Rectal smooth muscle tissue (tissue), 1 donor: ENCODE measurements at regions not wholly inside any gene's neighbourhood (a gene's known extent, or its start where the extent isn't known, plus 50 kb on each side); places are given as distances from the start of the nearest gene placed in this dataset.

Experiments
- H3K27ac ChIP-seq: one replicate; pipeline ENCODE4 v1.7.0; 2013; ENCODE audit warnings: low read depth, low read length, inconsistent platforms
- H3K27me3 ChIP-seq: one replicate; pipeline ENCODE4 v1.7.0; 2013; ENCODE audit warnings: low read length; ENCODE audit not compliant: control insufficient read depth, insufficient read depth
- H3K36me3 ChIP-seq: one replicate; pipeline ENCODE4 v1.7.0; 2013; ENCODE audit warnings: low read length; ENCODE audit not compliant: control insufficient read depth, insufficient read depth
- H3K4me1 ChIP-seq: one replicate; pipeline ENCODE4 v1.7.0; 2013; ENCODE audit warnings: low read length; ENCODE audit not compliant: control insufficient read depth, insufficient read depth
- H3K4me3 ChIP-seq: one replicate; pipeline ENCODE4 v1.7.0; 2013; ENCODE audit warnings: low read length
- H3K9ac ChIP-seq: one replicate; pipeline ENCODE4 v1.7.0; 2013; ENCODE audit warnings: low read length

- no peaks in the 10 kb centered on the region for H3K36me3 ChIP-seq
- H3K9ac ChIP-seq, result no peak overlapping the region
- no peaks in the 10 kb centered on the region for H3K4me1 ChIP-seq
- H3K27me3 ChIP-seq, result no peaks in the 10 kb centered on the region
- no peak overlapping the region for H3K4me3 ChIP-seq
- H3K27ac ChIP-seq, result no peak overlapping the region
These were observed 70.4 kb upstream of the CDH19 start for GRCh38 chr18:66674286-66674685.

DNA sequence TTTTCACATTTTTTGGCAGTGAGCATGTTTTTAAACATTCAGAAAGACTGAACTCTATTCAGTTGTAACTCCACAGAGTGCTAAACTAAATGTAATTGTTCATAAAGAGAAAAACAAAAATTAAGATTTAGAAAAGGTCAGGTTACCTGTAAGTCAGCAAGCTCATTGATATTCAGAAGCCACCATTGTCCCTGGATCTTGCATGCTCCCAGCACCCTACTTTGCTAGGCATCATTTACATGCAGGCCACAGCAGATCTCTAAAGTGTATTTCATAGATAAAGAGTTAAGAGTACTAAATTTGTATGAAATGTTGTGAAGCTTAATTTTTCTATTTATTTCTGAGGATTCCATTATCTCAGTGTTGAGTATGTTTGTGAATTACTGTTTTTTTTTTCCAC, 64.8 kb upstream of the CDH19 start:
- H3K4me3 ChIP-seq, result no peak overlapping the region
- no peak overlapping the region for H3K27ac ChIP-seq
- no peaks in the 10 kb centered on the region for H3K4me1 ChIP-seq
- no peaks in the 10 kb centered on the region for H3K27me3 ChIP-seq
- H3K9ac ChIP-seq, result no peak overlapping the region
- no peaks in the 10 kb centered on the region for H3K36me3 ChIP-seq

DNA sequence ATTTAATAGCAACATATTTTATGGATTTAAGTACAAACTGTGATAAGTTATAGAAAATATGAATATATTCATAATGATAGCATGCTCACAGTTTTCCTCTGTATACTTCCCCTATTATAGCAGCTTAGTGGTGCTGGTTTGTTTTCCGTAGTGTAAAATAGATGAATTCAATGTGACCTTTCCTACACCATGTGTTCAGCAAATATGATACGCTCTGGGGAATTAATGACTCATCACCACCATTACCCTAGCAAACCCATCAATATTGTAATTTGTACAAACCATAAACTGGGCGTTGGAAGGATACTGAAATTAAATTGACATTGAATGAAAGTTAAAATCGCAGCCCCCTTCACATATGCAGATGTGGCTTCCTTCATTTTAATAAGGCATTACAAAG, 58.7 kb upstream of the CDH19 start:
- Histone ChIP-seq H3K4me3 (no peak overlapping the region), H3K4me1 (no peaks in the 10 kb centered on the region), H3K27ac (no peak overlapping the region), H3K27me3 (no peaks in the 10 kb centered on the region), H3K9ac (no peak overlapping the region), H3K36me3 (no peaks in the 10 kb centered on the region)

DNA sequence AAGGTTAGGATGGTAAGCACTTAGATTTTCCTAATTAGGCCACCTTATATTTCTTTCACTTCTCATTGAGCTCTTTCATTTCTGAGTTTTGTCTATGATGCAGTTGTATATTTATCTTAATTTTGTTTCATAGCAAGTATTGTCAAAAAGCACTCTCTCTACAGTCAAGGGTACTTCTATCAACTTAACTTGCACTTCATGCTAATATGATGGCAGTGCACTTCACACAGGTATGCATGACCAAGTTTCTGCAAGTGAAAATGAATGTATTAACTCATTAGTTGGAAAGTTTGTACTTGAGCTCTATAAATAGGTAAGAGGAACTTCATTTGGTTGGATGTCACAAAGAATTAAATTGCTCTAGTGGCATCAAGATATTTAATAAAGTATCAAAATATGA, 51.5 kb upstream of the CDH19 start:
- Histone ChIP-seq H3K36me3 (no peaks in the 10 kb centered on the region), H3K9ac (no peak overlapping the region), H3K4me1 (no peaks in the 10 kb centered on the region), H3K27ac (no peak overlapping the region), H3K4me3 (no peak overlapping the region), H3K27me3 (no peaks in the 10 kb centered on the region)
